Superior temporal gyrus (tissue), 1 donor: ENCODE measurements at regions not wholly inside any gene's neighbourhood (a gene's known extent, or its start where the extent isn't known, plus 50 kb on each side); places are given as distances from the start of the nearest gene placed in this dataset.
"Not testable (repeated sequence)": the region's sequence is repeated elsewhere in the genome, so short reads cannot be mapped to it uniquely, and the experiment has no call there.

Source experiments
- DNase-seq: peaks from one replicate; pipeline ENCODE4 v3.0.0-alpha.2; 2016; ENCODE audit errors: extremely low spot score

DNA sequence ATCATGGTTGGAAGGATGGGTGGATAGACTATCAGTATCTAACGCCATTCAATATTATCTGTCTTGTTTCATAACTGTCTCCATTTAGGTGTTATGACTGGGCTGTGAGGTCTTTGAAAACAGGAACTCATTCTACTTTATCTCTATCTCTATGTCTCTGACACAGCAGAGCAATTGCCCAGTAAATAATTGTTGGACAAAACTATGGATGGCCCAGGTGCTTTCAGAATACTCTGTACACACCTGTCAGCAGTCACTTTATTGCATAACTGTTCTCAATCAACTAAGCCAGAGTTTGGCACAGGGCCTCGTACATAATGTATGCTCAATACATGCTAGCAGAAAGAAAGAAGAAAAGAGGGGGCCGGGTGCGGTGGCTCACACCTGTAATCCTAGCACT, 210.3 kb downstream of the OPA1 start:
- DNase-seq = no peak

DNA sequence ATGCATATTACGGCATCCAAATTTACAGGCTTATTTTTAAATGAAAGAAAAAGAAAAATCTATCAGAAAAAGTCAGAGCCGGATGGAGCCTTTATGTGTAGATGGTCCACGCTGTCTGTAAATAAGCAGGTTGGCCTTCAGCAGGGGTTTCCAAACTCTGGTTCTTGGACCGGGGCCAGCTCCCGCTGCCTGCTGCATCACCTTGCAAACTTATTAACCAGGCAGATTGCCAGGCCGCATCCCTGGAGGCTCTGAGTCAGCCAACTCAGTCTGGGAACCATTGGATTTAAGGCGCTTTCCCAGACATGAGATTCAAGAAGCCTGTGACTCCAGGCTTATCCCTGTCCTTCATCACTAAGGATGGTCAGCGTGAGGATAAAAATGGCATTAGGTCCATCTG, 212.4 kb downstream of the OPA1 start:
- DNase-seq = no peak

DNA sequence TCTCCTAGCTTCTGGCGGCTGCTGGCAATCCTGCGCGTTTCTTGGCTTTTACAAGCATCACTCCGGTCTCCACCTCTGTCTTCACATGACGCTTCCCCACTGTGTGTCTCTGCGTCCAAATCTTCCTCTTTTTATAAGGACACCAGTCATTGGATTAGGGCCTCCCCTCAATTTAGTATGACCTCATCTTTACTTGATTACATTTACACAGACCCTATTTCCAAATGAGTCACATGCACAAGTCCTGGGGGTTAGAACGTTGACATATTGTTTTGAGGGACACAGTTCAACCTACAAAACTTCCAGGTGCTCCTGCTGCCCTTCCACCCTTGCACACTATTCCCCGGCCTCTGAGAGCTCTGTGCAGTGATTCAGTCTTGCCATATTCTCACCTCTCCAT, 215.3 kb downstream of the OPA1 start:
- no peak for DNase-seq

- no peak for DNase-seq
Observed at GRCh38 chr3:193809106-193809505, 216.1 kb downstream of the OPA1 start.

DNA sequence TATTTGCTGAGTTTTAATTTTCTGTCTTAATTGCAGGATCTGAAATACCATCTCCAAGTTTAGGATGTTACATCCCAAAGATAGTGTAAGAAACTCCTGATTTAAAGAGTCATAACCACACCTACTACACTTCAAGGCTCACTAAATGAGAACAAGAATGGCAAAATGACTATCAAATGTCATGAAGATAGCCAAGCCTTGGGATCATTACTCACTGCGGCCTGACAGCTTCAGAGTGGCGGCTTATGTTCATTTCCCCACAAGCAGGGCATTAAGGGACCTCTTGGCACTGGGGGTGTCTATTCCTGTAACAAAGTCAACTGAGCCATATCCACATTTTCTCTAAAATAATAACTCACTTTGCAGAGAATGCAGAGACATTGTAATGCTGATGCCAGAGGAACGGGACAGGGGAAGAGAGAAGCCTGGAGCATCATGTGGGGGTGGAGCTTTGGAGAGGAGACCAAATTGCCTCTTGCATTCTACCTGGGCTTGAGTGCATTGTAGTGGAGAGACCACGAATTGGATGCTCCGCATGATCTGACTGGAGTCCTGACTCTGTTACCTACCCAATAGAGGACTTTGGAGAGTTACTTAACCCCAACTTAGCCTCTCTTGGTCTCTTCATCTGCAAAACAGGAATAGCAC, 219.2 kb downstream of the OPA1 start:
- DNase-seq = no peak

DNA sequence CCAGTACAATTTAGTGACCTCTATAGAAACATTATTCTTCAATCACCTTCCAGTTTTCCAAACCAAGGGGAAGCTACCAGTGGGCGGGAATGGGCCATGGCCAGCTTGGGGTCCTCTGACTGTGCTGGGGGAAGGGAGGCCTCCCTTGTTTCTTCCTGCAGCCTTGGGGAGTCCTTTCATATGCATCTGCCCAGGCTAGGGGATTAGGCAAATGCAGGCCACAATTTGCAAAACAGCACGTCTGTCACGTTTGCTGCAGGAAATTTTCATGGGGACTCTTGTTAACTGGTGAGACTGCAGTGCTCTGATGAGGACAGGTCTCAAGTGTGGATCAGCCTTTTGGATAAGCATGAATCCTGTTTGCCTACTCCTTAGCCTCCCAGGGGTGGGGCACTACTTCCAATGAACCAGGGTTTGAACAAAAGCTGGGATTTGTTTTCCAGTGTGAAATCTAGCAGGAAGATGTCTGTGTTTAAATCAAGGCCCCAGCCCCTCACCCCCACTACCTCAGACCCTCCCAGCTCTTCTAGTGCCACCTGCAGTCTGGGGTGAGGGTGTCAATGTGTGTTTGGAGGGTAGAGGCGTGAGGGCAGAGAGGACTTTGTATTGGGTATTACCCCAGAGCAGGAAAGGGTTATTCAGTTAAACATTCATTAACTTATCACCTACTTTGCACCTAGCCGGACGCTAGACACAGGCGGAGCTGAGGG, 219.9 kb downstream of the OPA1 start:
- DNase-seq = no peak

DNA sequence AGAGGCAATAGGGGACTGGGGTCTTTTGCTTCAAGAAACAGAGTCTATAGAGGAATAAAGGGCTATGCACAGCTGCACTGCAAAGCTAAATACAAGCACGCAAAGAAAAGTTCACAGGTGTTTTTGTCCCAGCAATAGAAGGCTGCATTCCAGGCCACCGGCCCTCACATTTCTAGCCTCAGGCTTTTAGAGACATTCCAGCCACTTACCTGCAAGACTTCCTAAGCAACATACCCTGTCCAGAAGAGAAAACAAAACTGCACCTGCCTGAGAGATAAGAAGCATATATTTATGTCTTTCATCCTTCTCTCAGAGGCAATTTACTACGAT, 220.5 kb downstream of the OPA1 start:
- no peak for DNase-seq

GRCh38 chr3:193814166-193814892, 221.3 kb downstream of the OPA1 start:
- DNase-seq = no peak

DNA sequence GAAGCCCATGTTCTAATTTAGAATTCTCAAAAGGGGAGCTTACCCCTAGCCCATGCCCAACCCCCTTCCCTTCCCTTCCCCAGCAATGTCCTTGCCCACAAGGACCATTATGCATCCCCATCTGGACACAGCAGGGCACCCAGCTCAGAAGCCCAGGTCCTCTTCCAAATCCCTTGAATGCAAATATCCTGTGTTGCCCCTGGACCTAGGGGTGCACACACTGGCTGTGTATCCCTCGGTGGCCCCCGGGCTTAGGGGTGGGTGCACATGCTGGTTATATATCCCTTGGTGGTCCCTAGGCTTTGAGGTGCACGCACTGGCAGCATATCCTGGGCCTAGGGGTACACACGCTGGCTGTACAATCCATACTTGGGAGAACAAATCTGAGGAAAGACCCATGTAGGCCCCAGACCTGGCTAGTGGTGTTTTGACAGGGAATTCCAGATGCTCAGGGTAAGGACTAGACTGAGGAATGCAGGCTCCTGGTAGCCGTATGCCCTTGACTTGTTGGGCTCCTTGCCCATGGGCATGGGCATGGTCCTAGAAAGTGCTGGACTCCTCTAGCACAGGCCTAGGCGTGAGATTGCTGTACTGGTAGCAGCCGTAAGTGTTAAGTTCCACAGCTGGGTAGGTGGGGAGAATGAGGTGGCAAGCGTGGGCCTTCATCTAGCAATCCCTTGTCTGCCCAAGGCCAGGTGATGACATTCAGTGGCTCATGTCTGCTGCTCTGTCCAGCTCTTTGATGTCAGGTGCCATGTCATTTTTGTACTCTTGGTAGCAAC, 222.4 kb downstream of the OPA1 start:
- no peak for DNase-seq

GRCh38 chr3:193816028-193816395, 223.0 kb downstream of the OPA1 start:
- no peak for DNase-seq

DNA sequence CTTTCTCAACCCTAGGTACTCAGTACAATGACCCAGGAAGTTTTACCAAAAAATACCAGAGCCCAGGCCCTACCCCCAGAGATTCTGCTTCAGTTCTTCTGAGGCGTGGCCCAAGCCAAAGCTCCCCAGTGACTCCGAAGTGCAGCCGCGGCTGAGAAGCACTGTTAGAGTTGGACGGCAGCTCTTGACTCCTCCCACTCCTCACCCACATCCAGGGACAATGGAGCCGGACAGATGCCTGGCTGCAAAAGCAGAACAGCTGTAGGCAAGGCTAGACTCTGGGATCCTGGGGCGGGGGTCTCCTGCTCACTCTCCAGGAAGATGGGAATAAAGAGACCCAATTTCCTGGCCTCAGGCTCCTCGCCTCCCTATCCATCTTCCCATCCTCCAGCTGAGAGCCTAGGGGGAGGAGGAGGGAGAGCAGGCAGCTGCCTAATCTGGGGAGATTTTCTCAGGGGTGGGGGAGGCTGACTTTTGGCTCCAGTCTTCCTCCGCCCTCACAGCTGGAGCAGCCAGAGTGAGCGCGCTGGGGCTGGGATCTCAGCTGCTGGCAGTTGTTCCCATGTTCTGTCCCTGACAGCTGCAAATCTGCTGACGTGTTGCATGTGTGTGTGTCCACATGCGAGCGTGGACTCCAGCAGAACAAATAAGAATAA, 223.8 kb downstream of the OPA1 start:
- DNase-seq = peak; percentile 37

DNA sequence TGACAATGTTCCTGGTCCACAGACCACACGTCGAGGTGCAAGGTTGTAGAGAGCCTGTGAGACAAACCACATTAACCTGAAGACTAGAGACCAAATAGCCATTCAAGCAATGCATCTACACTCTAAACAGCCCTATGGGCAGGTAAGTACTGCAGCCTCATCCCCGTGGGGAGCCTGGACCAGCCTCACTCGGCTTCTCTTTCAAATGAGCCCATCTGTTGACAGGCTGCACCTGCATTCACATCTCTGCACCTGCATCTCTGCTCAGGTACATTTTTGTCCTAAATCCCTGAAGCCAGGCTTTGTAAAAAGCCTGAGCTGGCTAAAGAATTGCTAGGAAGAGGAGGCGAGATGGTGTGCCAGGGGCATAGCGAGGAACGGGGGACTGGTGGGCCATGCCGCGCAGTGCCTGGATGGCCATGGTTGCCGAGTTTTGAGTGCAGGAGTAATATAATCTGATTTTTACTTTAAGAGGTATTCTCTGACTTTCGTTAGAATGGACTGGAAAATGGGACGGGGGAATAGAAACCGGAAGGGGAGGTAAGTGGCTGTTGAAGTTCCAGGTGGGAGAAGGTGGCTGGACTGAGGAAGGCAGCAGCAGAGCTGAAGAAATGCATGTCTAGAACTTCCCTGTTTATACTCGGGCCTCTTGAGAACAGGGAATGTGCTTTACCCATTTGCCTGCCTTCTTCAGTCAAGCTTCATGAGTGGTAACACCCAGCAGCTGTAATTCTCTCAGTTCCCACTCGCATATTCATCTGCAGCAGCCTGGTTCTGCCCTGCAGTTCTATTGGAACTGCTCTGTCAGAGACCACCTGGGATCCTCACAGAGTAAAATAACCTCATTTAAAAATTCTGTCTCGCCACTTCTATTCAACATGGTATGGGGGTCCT, 226.4 kb downstream of the OPA1 start:
- DNase-seq = no peak

DNA sequence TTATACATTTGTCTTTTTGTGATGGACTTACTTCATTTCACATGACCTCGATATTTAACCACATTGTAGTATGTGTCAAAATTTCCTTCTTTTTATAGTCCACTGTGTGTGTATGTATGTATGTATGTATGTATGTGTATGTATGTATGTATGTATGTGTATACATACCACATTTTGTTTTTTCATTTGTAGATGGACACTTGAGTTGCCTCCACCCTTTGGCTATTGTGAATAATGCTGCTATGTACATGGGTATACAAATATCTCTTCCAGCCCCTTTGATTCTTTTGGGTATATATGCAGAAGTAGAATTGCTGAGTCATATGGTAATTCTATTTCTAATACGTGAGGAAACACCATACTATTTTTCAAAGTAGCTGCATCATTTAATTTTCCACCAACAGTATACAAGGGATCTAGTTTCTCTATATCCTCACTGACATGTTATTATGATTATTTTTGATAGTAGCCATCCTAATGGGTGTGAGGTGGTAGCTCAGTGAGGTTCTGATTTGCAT, 228.2 kb downstream of the OPA1 start:
- no peak for DNase-seq

GRCh38 chr3:193822492-193823212, 229.6 kb downstream of the OPA1 start:
- DNase-seq = no peak

GRCh38 chr3:193823213-193823605, 230.2 kb downstream of the OPA1 start:
- not testable (repeated sequence) for DNase-seq

GRCh38 chr3:193824365-193824764, 231.4 kb downstream of the OPA1 start:
- DNase-seq = no peak

- DNase-seq = no peak
Observed at GRCh38 chr3:193825617-193826016, 232.6 kb downstream of the OPA1 start.

GRCh38 chr3:193826159-193826795, 233.3 kb downstream of the OPA1 start:
- no peak for DNase-seq

- DNase-seq = no peak
Observed at GRCh38 chr3:193827040-193827669, 234.1 kb downstream of the OPA1 start.
